IPS-NIHi11 (cell line): ENCODE measurements at regions not wholly inside any gene's neighbourhood (a gene's known extent, or its start where the extent isn't known, plus 50 kb on each side); places are given as distances from the start of the nearest gene placed in this dataset.
"Not testable (repeated sequence)": the region's sequence is repeated elsewhere in the genome, so short reads cannot be mapped to it uniquely, and the experiment has no call there.

ENCODE experiments used
- DNase-seq: peaks from one replicate; pipeline ENCODE4 v3.0.0; 2012; ENCODE audit warnings: mixed read lengths, low spot score

DNA sequence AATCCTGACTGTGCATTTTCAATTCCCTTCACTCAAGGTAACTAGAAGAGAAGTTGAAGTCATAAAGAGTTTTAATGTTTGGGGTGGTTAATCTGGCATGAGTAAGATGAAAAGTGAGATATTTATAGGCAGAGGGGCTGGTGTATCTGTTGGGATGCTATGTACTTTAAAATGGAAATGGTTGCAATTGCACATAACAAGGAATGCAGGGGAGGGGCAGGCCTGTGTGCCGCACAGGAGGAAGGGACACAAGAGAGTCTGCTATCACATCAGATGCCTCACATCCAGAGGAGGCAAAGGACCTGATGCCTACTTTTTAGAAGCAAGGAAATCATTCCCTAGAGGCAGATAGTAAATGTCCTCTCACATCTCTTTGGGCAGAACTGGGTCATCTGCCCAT lies 55.5 kb upstream of the OSMR start:
- no peak for DNase-seq

DNA sequence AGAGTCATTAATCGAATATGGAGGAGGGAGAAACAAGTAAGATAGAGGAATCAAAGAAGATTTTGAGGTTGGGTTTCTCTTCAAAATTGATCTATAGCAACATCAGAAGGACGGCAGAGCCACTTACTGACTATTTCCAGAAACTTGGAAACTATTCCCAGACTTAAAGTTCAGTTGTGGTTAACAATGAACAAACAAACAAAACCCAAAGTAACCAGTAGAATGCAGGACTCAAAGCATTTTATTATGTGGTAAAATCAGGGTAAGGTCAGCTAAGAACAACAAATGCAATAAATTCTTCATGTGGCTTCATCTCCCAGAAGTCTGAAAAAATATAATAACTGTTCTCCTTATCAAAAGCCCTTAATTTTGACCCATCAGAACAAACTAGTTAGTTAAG lies 54.9 kb upstream of the OSMR start:
- no peak for DNase-seq

DNA sequence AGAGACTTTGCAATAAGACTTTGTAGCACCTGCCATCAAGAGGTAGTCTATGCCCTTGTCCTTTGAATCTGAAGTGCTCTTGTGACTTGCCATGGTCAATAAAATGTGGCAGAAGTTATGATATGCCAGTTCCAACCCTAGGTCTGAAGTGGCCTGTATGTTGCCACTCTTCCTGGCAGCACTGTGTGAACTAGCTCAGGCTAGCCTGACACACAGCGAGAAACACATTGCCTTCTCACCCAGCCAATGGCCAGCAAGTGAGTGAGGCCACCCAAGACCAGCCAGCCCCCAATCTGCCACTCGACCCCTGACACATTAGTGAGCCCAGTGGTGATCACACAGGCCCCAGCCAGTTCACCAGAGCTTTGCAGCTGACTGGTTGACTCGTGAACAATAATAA lies 52.7 kb upstream of the OSMR start:
- no peak for DNase-seq

DNA sequence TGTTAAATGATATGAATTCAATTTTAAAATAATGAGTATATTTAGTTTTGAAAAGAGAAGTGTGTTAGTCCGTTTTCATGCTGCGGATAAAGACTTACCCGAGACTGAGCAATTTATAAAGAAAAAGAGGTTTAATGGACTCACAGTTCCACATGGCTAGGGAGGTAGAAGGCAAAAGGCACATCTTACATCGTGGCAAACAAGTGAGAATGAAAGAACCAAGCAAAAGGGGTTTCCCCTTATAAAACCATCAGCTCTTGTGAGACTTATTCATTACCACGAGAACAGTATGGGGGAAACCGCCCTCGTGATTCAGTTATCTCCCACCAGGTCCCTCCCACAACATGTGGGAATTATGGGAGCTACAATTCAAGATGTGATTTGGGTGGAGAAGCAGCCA lies 51.8 kb upstream of the OSMR start:
- DNase-seq: not testable (repeated sequence)

DNA sequence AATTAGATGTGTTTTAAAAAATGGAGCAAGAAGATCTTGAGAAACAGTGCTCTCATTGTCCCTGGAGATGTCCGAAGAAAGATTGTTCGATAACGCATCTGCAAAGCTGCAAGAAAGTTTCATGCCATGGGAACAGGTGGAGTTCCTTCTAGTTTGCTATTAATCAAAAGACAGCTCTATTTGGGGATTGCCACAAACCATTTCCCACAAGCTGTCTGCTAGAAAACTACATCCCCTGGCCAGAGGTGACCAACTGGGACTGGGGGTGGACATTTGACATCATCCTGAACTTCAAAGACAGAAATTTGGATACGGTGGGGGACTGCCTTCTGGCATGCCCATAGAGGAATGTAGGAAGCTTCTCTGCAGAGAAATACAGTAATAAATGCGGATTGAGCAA lies 50.8 kb upstream of the OSMR start:
- no peak for DNase-seq

DNA sequence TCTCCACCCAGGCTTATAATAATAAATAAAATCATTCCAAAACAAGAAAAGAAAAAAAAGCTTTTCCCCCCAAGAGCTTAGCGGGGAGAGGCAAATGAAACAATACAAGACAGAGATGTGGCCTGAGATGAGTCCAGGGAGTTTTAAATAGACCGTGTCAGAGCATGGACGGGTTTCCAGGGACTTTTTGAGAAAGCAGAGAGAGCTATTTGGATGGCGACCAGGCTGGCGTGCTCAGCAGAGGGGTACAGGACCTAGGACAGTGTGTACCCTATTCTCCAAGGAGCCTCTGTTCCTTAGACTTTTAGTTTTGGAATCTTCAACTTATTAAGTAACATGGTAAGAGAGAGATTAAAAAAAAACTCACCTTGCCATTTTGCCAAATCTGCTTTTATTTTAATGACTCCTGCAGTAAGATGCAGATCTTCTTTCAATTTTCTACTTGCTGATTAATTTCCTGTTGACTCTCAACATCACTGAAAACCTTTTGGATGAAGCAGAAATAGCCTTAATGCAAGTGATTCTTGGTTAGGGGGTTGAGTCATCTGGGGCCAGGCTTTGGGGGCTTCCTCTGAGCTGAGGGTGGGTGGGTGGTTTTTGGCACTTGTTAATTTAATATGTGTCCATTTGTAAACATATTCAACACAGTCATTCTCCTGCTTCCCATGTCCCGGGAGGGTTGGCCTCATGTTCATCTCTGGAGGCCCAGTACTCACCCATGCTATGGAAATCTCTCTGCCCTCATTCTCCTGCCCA lies 49.6 kb upstream of the OSMR start:
- DNase-seq: no peak
